ENCODE measurements at regions not wholly inside any gene's neighbourhood (a gene's known extent, or its start where the extent isn't known, plus 50 kb on each side); places are given as distances from the start of the nearest gene placed in this dataset.

- DNase-seq (ENCODE audit: low read depth, low spot score) (no peak), FAIRE-seq (no peak)
- no peak for TF ChIP-seq MAX (IDR thresholded peaks at IDR 0.05; ENCODE audit: insufficient read depth, insufficient read length)
- no peak for TF ChIP-seq POLR2AphosphoS5 (IDR thresholded peaks at IDR 0.05; ENCODE audit: insufficient read depth, low read depth, low read length)
- TF ChIP-seq POLR2A (IDR thresholded peaks at IDR 0.05; ENCODE audit: low read depth, low read length): no peak
- no peak for TF ChIP-seq MYC (IDR thresholded peaks at IDR 0.05; ENCODE audit: low read depth, low read length)
- no peak for TF ChIP-seq FOS (IDR thresholded peaks at IDR 0.05; ENCODE audit: borderline replicate concordance, insufficient read depth, low read length)
- no peak for TF ChIP-seq CTCF (IDR thresholded peaks at IDR 0.05; ENCODE audit: extremely low read depth in 1 of 2, insufficient read depth in 1 of 2, low read depth in 1 of 2, low read length in 2 of 2)
- no peak for TF ChIP-seq JUN (IDR thresholded peaks at IDR 0.05; ENCODE audit: borderline replicate concordance, insufficient read depth, insufficient read length, low read depth)
- TF ChIP-seq GATA2 (IDR thresholded peaks at IDR 0.05; ENCODE audit: insufficient read depth, insufficient read length, low read depth, low read length): no peak
- no peak for TF ChIP-seq EZH2 (IDR thresholded peaks at IDR 0.05; ENCODE audit: borderline replicate concordance, low read depth, low read length, severe bottlenecking)
- intact Hi-C loops (cut with micrococcal nuclease) (no loop called here), dilution Hi-C loops (cut with MboI; ENCODE audit: extremely low pct_ligation_motif_present, low sequenced_read_pairs) (no loop called here)
- Histone ChIP-seq H3K4me1 (ENCODE audit: control insufficient read depth, extremely low read depth, insufficient read depth, low read length) (no peaks in the 10 kb centered on the region), H3K27ac (ENCODE audit: insufficient read depth, low read depth, low read length) (no peak overlapping the region), H2AFZ (ENCODE audit: low read depth, low read length) (no peak overlapping the region), H3K9ac (replicated peaks; ENCODE audit: extremely low read depth, insufficient read depth, low read length) (no peak overlapping the region), H3K4me3 (replicated peaks in 1 of 3; ENCODE audit: insufficient read depth in 1 of 3, low read depth in 1 of 3, low read length in 3 of 3) (no peak overlapping the region), H3K79me2 (ENCODE audit: control insufficient read depth, insufficient read depth, low read length) (no peaks in the 10 kb centered on the region), H3K36me3 (ENCODE audit: control insufficient read depth in 2 of 2, extremely low read depth in 1 of 2, insufficient read depth in 2 of 2, low read length in 2 of 2) (no peaks in the 10 kb centered on the region), H3K9me1 (replicated peaks; ENCODE audit: control insufficient read depth, extremely low read depth, insufficient read depth, low read length) (no peaks in the 10 kb centered on the region), H3K9me3 (replicated peaks; ENCODE audit: control insufficient read depth, insufficient read depth, low read length) (no peaks in the 10 kb centered on the region), H3K4me2 (ENCODE audit: insufficient read depth, low read length) (no peak overlapping the region), H4K20me1 (replicated peaks; ENCODE audit: control insufficient read depth, extremely low read depth, insufficient read depth, low read length) (no peaks in the 10 kb centered on the region), H3K27me3 (ENCODE audit: control insufficient read depth in 2 of 2, insufficient read depth in 2 of 2, low read length in 2 of 2) (no peaks in the 10 kb centered on the region)
- BruUV-seq (replicated peaks): no TSS peak
- ChIA-PET POLR2A (no interaction called here), CTCF (no interaction called here)
Measured at GRCh38 chr18:45456090-45457021, 158.9 kb upstream of the SLC14A2 start.

Data from endothelial cell of umbilical vein (primary cell).